HG03442 (cell line): ENCODE measurements at regions not wholly inside any gene's neighbourhood (a gene's known extent, or its start where the extent isn't known, plus 50 kb on each side); places are given as distances from the start of the nearest gene placed in this dataset.

Source experiments
- ATAC-seq: cut with Tn5 transposase; IDR thresholded peaks from one replicate; pipeline ENCODE4 v1.9.1; 2021; ENCODE audit warnings: mild to moderate bottlenecking, moderate library complexity; ENCODE audit not compliant: unreplicated experiment

- no peak for ATAC-seq
Measured at GRCh38 chr15:37773111-37773860, 161.2 kb upstream of the TMCO5A start.

DNA sequence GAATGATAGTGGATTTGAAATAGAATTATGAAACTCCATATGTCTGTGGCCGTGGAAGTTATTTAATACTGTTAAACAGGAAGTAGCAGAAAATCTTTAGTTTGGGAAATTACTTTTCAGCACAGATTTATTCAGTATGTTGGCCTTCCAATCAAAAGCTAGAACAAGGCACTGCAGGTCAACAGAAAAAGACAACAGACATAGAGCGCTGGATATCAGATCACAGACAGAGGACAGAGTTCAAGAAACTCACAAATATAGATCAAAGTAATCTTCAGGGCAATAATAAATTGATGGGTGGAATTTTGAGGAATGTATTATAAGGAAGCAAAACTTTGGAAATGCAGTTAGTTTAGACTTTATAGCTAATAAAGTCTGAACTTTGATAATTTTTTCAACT, 159.5 kb upstream of the TMCO5A start:
- ATAC-seq: no peak

- no peak for ATAC-seq
Measured at GRCh38 chr15:37777006-37777405, 157.4 kb upstream of the TMCO5A start.

GRCh38 chr15:37783290-37783689, 151.2 kb upstream of the TMCO5A start:
- no peak for ATAC-seq

- ATAC-seq: no peak
Measured at GRCh38 chr15:37788330-37788729, 146.1 kb upstream of the TMCO5A start.

DNA sequence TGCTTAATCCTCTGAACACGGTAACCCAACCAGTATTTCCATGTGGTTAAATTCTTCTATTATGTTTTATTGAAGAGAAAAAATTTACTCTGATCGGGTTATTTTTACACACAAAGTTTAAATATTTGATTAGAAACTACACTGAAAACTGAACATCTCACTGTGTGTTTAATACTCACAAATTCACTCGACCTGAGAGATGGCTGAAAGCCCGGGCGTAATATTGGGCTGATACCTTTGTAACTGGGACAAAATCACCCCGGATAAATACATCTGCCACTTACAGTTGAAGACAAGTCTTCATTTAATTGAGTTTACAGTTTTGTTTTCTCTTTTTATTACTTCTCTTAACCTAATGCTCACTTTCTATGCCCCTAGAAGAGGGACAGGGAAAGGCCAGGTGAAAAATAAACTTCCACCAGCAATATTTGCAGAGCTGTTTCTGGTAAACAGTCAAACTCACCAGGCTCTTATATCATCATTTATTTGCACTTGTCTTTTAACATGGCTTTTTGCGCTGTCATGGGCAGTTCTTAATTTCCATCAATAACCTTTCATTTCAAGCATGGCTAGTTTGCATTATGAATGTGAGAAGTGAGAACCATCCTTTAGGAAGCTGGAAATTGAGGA, 145.6 kb upstream of the TMCO5A start:
- ATAC-seq: no peak

DNA sequence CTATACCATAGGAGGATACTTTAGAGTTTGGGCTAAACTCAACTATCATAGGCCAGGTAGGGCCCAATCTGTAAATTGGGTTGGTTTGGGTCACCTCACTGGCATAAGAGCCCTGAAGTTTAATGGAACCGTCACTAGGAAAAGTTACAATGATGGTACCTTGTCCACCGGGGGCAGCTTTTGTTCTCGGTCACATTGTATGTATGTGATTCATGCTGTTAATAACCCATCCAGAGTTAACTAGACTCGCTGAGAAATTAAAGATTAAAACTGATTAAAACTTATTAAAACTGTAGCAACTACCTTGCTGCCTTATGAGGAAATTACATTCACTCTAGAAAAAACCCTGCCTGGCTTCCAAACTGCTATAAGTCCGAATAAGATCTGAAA, 145.0 kb upstream of the TMCO5A start:
- no peak for ATAC-seq

GRCh38 chr15:37789881-37790280, 144.6 kb upstream of the TMCO5A start:
- ATAC-seq: no peak

GRCh38 chr15:37791693-37792092, 142.7 kb upstream of the TMCO5A start:
- ATAC-seq: no peak

- ATAC-seq: no peak
Measured at GRCh38 chr15:37792351-37792750, 142.1 kb upstream of the TMCO5A start.

DNA sequence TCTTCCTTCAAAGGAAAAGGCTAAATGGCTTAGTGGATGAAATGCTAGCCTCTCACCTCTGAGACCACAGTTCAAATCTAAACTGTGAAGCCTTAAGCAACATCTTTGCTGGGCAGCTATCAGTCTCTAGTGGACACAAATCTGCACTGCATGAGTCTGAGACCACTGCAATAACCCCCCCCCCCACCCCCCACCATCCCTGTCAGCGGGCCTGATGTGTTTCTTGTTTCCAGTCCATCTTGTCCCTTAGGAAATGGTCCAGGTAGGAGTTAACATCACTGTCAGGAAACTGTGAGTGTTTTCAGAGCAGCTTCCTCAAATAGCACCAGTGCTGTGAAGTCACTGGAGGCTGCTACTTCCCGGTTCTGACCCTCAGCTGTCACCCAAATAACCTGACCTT, 140.6 kb upstream of the TMCO5A start:
- ATAC-seq: no peak

GRCh38 chr15:37794947-37795346, 139.5 kb upstream of the TMCO5A start:
- no peak for ATAC-seq

DNA sequence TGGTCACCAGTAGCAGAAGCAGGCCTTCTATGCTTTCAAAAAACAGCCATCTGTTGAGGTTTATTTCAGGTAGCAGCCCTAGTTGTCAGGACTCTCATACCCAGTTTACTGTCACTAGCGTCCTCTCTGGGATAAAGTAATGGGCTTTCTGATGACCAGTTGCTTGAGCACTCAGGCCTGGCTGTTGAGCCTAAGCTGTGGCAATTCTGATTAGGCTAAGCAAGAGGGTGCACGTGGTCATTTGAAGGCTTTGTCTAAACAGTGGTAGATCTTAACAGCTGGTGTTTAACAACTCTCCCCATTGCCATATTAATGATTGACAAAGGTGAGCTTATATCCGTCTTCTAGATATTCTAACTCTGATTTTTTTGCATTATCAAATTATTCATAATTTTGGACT, 132.9 kb upstream of the TMCO5A start:
- no peak for ATAC-seq

- ATAC-seq: no peak
Measured at GRCh38 chr15:37806808-37807207, 127.6 kb upstream of the TMCO5A start.

DNA sequence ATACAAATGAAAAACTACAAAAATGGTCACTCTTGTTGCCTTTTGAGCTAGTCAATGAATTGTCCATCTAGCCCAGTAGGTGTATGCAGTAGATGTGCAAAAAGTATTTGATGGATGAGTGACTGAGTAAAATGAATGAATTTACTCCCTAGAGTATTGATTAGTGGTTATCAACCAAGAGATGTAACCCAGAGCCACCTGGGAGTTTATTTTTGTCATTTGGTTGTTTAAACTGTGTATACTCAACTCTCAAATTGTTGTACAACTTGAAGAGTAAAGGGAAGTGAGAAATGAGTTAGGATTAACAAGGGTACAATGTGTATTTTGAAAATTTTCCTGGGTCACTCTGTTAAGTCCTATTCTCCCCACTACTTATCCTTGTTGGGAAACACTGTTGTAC, 124.1 kb upstream of the TMCO5A start:
- ATAC-seq: no peak

DNA sequence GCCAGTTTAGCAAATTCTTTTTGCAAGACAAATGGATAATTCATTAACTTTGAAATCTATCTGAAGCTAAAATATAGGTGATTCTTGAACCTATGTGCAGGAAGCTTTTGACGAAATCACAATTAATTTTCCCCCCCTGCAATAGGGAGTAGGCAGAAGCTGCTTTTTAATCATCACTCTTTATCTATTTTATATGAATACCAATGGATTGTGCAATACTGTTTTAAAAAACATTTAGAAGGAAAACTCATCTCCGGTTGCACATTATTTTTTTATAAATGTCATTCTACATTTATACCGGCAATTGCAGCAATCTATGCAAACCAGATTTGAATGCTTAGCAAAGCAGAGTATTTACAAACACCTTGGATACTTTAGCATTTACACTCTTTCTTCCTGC, 121.1 kb upstream of the TMCO5A start:
- no peak for ATAC-seq

DNA sequence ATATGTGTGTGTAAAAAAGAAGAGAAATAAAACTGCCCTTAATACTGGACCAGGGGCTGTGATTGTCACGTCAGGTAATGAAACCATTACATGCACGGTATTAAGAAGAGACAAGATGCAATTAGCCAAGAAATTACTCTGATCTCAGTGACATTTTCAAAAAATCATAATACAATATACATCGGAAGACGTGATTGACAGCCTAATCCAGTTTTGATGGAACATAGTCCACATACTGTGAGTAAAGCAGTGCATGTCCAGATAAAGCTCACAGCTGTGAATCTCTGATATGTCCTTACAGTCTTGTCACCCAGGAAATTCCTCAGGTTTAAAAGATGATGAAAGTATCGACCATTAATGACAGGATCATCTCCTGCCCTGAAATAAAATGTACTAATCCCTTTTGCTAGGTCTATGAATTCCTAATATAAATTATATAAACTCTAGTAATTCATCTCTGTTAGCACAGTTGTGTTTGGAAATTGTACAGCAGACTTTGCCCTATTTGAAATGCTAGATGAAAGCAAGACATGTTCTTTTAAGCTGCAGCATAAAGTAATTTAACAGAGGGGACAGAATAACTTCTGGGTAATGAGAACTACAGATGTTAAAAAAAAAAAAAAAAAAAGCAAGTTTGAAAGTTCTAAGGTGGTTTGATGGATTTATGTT, 119.5 kb upstream of the TMCO5A start:
- no peak for ATAC-seq

DNA sequence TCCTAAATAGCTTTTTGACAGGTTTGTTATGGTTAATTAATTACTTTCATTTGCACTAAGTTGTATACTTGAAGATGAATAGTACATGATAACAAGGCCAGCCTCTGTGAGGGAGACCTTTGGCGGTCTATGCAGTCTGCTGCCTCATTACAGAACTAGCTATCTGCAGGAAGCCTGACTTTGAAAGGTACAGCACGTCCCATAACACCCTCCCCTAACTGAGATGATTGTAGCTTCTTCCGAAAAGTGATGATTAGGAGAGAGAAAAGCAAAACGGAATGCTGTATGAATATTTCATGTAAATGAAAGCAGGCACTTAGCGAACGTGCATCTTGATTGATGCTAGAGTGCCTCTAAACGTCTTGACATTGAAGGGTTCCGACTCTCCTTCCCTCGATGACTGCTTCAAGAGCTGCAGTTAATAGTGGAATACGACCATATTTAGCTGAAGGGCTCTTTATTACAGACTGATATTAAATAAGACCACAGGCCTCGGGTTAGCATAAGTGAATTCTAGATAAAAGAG, 116.2 kb upstream of the TMCO5A start:
- no peak for ATAC-seq

DNA sequence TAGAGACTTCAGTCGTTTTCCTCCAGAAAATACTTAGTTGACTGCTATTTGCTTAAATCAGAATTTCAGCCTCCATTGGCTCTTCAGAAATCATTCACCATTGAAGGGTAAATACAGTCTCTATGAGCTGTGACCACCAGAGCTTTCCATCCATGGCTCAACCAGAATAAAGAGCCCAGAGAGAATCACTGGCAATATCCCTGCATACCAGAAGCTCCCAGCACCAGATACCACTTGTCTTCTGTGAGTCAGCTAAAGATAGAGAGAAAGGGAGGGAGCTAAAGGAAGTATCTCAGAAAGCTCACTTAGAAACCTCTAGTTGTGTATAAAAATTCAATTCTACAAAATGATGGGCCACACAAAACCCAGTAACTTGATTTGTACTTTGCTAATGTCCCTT, 115.2 kb upstream of the TMCO5A start:
- ATAC-seq: no peak

DNA sequence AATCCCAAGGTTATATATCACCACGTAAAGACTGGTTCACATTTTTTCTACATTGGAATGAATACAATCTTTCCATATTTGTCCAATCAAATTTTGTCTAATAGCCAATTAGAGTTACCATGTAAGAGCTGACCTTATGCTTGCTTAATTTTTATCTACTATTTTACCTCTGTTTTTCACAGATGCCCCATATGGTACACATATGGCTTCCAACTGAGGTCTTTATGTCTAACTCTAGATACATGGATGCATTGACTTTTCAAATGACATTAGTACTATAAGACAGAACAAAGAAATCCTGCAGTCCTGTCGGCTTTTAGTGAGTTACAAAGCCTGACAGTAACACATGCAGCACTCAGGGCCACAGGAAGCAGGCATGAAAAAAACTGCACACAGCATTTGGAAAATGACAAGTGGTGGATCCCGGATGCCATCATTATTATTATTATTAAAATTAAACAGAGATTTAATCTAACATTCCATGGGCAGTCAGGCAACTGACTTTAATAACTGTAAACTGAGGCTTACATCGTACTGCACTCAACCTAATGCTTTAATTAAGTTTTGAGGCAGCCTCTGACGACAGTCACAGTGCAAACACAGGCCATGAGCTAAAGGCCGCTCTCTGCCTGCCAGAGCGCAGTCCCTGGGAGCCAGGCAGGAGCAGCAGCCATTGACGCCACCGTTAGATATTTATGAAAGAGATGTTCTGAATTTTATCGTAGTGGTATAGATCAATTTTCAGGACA, 113.9 kb upstream of the TMCO5A start:
- no peak for ATAC-seq

- ATAC-seq: no peak
Measured at GRCh38 chr15:37823601-37824275, 110.7 kb upstream of the TMCO5A start.
